Pancreas (tissue), 10 donors: ENCODE measurements at regions not wholly inside any gene's neighbourhood (a gene's known extent, or its start where the extent isn't known, plus 50 kb on each side); places are given as distances from the start of the nearest gene placed in this dataset.
A peak's percentile ranks its signal among the peaks of the same experiment; 100 is the strongest.

Experiments used
- ATAC-seq, 4 donors: fragments of 200-7000 bp; cut with Tn5 transposase; one replicate each; pipeline versions ENCODE4 v1.8.0 to v1.9.1; 2020; ENCODE audit warnings: mild to moderate bottlenecking in 4 of 4, moderate library complexity in 4 of 4
- DNase-seq, 6 donors: peaks; one replicate each; pipeline ENCODE4 v3.0.0-alpha.2; 2020
- FAIRE-seq: peaks from 2 replicates; lab custom pipeline; 2012; peaks lifted over from hg19 to GRCh38; lab: Jason Lieb, UNC
- H3K27ac ChIP-seq, 4 donors: fragments of 200-600 bp; sonication (generic); 1 replicate in 3 of 4; 2 replicates in 1 of 4; pipeline versions ENCODE4 v1.5.0 to v1.8.0; 2020
- H3K27me3 ChIP-seq, 4 donors: fragments of 200-600 bp; one replicate each; pipeline ENCODE4 v1.8.0; 2021
- H3K36me3 ChIP-seq, 3 donors: fragments of 200-600 bp; sonication (generic) in 1 of 3; one replicate each; pipeline versions ENCODE4 v1.5.0 to v1.8.0; 2020 to 2021
- H3K4me1 ChIP-seq, 3 donors: fragments of 200-600 bp; one replicate each; pipeline ENCODE4 v1.8.0; 2021
- H3K4me3 ChIP-seq, 4 donors: fragments of 200-600 bp; sonication (generic) in 2 of 4; one replicate each; pipeline versions ENCODE4 v1.5.0 to v1.8.0; 2020 to 2021
- H3K9me3 ChIP-seq, 4 donors: fragments of 200-600 bp; one replicate each; pipeline ENCODE4 v1.8.0; 2021
- WGBS, 2 donors: extraction: QIAGEN DNeasy Blood & Tissue Kit; methylation state at CpG; one replicate each; pipeline ENCODE4 v1.1.7; 2013; 5-methylcytosine and 5-hydroxymethylcytosine counted together
- intact Hi-C, 3 donors: fragments of 100-400 bp; cut with DNase I; formaldehyde crosslinking; loops; one replicate each; pipeline versions ENCODE4 v1.11.1 to v1.14.2; 2022
- TF ChIP-seq, protein P1 (sequence below), 4 donors: fragments of 200-600 bp; sonication (generic) in 3 of 4; IDR thresholded peaks; one replicate each; pipeline versions ENCODE4 v1.5.0 to v1.8.0; 2021; ENCODE audit warnings: antibody characterized with exemption in 4 of 4
- donor health status: healthy with polysubstance abuse.
- donor health status: DM: no; HTN: no; CAD: no; lungs with moderate emphysema.
- donor health status: DM: no; HTN: no; CAD: no.
- donor health status: control.
- donor health status: control.
- donor health status: Bipolar disorder and iron deficiency.
- donor health status: DM: yes; HTN: yes; CAD: no.
- donor health status: DM: no; HTN: no; CAD: no.
- donor health status: DM: no; HTN: no; CAD: no.
- donor health status: DM: yes; HTN: yes; CAD: no.

DNA sequence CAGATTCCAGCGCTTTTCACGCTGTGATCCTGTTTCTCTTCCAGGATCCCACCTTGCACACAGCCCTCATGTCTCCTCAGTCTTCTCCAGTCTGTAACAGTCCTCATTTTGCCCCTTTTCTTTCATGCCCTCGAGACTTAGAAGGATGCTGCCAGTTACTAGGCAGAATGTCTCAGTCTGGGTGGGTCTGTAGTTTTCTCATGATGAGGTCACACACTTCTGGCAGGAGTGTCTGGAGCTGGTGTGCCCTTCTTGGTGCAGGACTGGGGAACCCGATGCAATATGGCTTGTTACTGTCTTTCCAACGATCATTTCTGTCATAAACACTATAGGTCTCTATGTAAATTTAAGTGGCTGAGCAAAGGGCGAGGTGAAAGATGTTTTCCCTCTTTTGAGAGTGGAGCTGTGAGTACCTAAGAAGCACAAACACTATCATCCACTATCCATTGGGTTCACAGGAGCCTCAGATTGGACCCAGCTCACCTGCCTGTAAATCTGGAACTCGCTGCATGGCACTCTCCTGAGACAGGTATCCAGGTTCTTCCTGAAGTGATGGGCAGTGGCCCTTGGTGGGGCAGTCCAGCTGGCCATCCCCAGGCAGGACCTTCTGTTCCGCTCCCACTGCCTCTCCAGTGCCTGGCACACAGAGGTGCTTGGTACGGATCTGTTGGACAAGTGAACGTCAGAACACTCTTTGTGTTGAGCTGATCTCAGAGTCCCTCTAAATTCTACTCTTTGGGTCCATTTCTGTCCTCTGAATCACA is 64.3 kb upstream of the ZNF32 start:
- Histone ChIP-seq H3K9me3 (no peaks in the 10 kb centered on the region), H3K4me3 (no peak overlapping the region), H3K27ac (no peak overlapping the region), H3K36me3 (no peaks in the 10 kb centered on the region), H3K27me3 (no peaks in the 10 kb centered on the region), H3K4me1 (no peaks in the 10 kb centered on the region)
- ATAC-seq (no peak), FAIRE-seq (no peak), DNase-seq (no peak)
- 78 to 85% methylated on average over 10 of the region's 10 CpGs for WGBS, 2 donors
- TF ChIP-seq, protein P1, sequence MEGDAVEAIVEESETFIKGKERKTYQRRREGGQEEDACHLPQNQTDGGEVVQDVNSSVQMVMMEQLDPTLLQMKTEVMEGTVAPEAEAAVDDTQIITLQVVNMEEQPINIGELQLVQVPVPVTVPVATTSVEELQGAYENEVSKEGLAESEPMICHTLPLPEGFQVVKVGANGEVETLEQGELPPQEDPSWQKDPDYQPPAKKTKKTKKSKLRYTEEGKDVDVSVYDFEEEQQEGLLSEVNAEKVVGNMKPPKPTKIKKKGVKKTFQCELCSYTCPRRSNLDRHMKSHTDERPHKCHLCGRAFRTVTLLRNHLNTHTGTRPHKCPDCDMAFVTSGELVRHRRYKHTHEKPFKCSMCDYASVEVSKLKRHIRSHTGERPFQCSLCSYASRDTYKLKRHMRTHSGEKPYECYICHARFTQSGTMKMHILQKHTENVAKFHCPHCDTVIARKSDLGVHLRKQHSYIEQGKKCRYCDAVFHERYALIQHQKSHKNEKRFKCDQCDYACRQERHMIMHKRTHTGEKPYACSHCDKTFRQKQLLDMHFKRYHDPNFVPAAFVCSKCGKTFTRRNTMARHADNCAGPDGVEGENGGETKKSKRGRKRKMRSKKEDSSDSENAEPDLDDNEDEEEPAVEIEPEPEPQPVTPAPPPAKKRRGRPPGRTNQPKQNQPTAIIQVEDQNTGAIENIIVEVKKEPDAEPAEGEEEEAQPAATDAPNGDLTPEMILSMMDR (IDR thresholded peaks at IDR 0.05), result no peak
- intact Hi-C loops, result no loop called here

DNA sequence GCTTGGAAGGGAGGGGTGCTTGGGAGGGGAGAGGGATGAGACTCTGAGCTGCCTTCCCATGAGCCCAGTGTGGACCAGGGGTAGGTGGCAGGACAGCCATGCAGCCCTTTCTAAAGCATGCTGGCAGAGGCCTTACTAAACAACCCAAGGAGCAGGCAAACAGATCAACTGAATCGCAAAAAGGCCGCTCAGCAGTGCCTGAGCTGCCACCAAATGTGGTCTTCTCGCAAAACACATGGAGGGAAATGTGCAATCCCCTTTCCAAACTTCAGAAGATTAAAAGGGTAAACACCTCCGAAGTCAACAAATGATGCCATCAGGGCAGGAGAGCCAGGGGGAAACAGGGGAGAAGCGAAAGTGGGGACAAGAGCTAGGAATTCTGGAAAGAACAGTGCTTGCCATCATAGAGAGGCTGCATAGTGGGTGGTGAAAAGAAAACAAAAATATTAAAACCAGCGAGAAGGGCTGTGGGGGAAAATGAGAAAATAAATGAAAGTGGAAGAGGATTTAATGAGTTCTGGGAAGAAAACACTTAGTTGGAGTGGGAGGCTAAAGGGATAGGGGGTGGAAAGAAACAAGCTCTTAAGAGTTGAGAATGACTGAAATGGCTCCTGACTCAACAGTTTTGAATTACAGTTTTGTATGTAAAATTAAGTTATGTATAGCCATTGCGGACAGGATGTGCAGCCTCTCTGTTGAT is 62.2 kb upstream of the ZNF32 start:
- 84 to 86% methylated on average over 7 of the region's 7 CpGs for whole genome bisulfite sequencing, 2 donors
- DNase-seq, result no peak
- TF ChIP-seq, protein P1 (IDR thresholded peaks at IDR 0.05), result no peak
- FAIRE-seq, result no peak
- Histone ChIP-seq H3K4me3 (no peak overlapping the region), H3K27ac (no peak overlapping the region), H3K4me1 (no peaks in the 10 kb centered on the region), H3K36me3 (no peaks in the 10 kb centered on the region), H3K27me3 (no peaks in the 10 kb centered on the region), H3K9me3 (no peaks in the 10 kb centered on the region)
- intact Hi-C loops, result no loop called here
- no peak for ATAC-seq

DNA sequence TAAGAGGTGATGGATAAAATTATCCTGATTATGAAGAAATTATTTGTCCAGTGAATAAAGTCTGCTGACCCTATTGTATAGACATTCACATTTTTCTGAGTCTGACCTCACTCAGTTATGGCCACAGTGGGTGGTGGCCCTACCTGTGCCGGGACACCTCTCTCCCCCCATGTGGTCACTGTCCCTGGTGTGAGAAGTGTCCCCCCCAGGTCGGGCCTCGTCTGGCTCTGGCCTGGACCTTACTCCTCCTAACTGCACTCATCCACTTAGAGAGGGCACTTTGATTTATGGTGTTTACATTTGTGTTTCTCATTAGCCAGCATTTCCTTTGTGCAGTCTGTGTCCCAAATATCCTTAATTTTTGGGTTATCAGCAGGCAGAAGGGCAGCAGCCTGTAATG is 59.6 kb upstream of the ZNF32 start:
- TF ChIP-seq, protein P1 (IDR thresholded peaks at IDR 0.05), result no peak
- intact Hi-C loops, result no loop called here
- no peak for FAIRE-seq
- H3K27ac ChIP-seq, result peak overlapping the region in 2 of 4 donors; percentile 41
- DNase-seq, result no peak
- no peaks in the 10 kb centered on the region for H3K27me3 ChIP-seq
- no peaks in the 10 kb centered on the region for H3K36me3 ChIP-seq
- 29 to 38% methylated on average over 3 of the region's 3 CpGs for whole genome bisulfite sequencing, 2 donors
- H3K9me3 ChIP-seq, result no peaks in the 10 kb centered on the region
- ATAC-seq, result peak in 2 of 4 donors; percentile 25 to 46
- no peak overlapping the region for H3K4me3 ChIP-seq
- no peaks in the 10 kb centered on the region for H3K4me1 ChIP-seq

DNA sequence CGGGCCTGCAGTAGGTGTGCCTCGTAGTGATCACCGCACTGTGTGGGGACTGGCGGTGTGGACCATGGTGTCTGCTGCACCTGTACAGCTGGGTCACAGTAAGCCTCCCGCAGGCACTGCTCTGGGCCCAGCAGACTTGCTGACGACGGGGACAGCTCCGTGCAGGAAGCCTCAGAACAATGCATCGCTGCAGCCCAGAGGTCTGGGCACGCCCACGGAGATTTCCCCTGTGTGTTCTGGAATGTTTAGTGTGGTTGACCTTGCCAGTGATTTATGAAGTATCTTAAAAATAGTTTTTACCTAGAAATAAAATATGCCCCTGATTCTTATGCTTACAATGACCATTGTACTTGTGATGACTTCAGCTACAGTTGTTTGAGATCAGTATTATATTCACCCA is 59.1 kb upstream of the ZNF32 start:
- H3K27ac ChIP-seq, result peak overlapping the region in 1 of 4 donors; percentile 41
- ATAC-seq (peak in 2 of 4 donors; percentile 67 to 77), FAIRE-seq (no peak), DNase-seq (no peak)
- no peak overlapping the region for H3K4me3 ChIP-seq
- intact Hi-C loops, result no loop called here
- H3K36me3 ChIP-seq, result no peaks in the 10 kb centered on the region
- TF ChIP-seq, protein P1 (IDR thresholded peaks at IDR 0.05), result no peak
- WGBS, 2 donors, result 65 to 71% methylated on average over 11 of the region's 11 CpGs
- no peaks in the 10 kb centered on the region for H3K9me3 ChIP-seq
- no peaks in the 10 kb centered on the region for H3K4me1 ChIP-seq
- H3K27me3 ChIP-seq, result no peaks in the 10 kb centered on the region

DNA sequence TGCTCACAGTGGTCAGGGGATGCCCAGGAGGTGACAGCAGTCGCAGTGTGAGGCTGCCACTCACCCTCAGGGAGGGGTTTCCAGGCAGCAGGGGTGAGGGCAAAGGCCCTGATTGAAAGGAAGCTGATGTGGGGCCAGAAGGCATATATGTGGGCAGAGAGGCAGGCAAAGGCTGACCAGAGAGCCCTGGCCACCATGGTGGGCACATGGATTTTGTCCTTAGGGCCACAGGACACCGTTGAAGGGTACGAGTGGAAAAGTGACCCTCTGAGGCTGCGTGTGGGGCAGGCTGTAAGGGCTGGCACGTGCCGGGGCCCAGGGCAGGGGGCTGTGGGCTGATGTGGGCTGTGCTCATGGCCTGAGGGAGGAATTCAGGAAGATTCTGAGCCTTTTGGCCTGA is 57.5 kb upstream of the ZNF32 start:
- H3K9me3 ChIP-seq, result no peaks in the 10 kb centered on the region
- no peak for DNase-seq
- H3K27me3 ChIP-seq, result no peaks in the 10 kb centered on the region
- no peaks in the 10 kb centered on the region for H3K36me3 ChIP-seq
- TF ChIP-seq, protein P1 (IDR thresholded peaks at IDR 0.05), result no peak
- ATAC-seq, result no peak
- no peak overlapping the region for H3K4me3 ChIP-seq
- FAIRE-seq, result no peak
- no peak overlapping the region for H3K27ac ChIP-seq
- H3K4me1 ChIP-seq, result no peaks in the 10 kb centered on the region
- intact Hi-C loops, result no loop called here
- WGBS, 2 donors, result 84 to 87% methylated on average over 6 of the region's 6 CpGs
